MCF 10A (cell line): ENCODE measurements at regions not wholly inside any gene's neighbourhood (a gene's known extent, or its start where the extent isn't known, plus 50 kb on each side); places are given as distances from the start of the nearest gene placed in this dataset.

Experiments used
- BruUV-seq: library from RNA; stranded (reverse); fragments of 400-500 nt; replicated peaks from 2 replicates; lab custom pipeline; 2021; lab: Mats Ljungman, UMichigan
- CTCF ChIA-PET: fragments of 300-600 bp; sonication (Branson Sonifier 250); formaldehyde crosslinking; extraction: SDS; loops from one replicate; lab custom pipeline; 2021; ENCODE audit warnings: antibody characterized with exemption, inconsistent platforms; lab: Yijun Ruan, JAX
- POLR2A ChIA-PET: fragments of 300-600, 350-650 bp; sonication (Branson Sonifier 250); formaldehyde crosslinking; extraction: SDS; loops from one replicate; lab custom pipeline; 2020; ENCODE audit warnings: antibody characterized with exemption, inconsistent platforms; lab: Yijun Ruan, JAX
- DNase-seq: peaks from one replicate; pipeline ENCODE4 v3.0.0-alpha.2; 2018; ENCODE audit not compliant: unreplicated experiment
- H3K27ac Mint-ChIP-seq: one replicate; pipeline ENCODE4 v1.8.0; 2022; ENCODE audit warnings: mild to moderate bottlenecking, low read depth, mixed read lengths; ENCODE audit not compliant: unreplicated experiment
- H3K27me3 Mint-ChIP-seq: one replicate; pipeline ENCODE4 v1.8.0; 2022; ENCODE audit warnings: mixed read lengths; ENCODE audit not compliant: insufficient read depth, unreplicated experiment
- H3K36me3 Mint-ChIP-seq: one replicate; pipeline ENCODE4 v1.8.0; 2022; ENCODE audit warnings: mild to moderate bottlenecking, moderate library complexity, mixed read lengths; ENCODE audit not compliant: insufficient read depth, unreplicated experiment
- H3K4me1 Mint-ChIP-seq: one replicate; pipeline ENCODE4 v1.8.0; 2022; ENCODE audit warnings: mixed read lengths; ENCODE audit not compliant: insufficient read depth, unreplicated experiment
- H3K4me3 Mint-ChIP-seq: one replicate; pipeline ENCODE4 v1.8.0; 2022; ENCODE audit warnings: mild to moderate bottlenecking, moderate library complexity, mixed read lengths; ENCODE audit not compliant: unreplicated experiment
- H3K9me3 Mint-ChIP-seq: one replicate; pipeline ENCODE4 v1.8.0; 2022; ENCODE audit warnings: mixed read lengths; ENCODE audit not compliant: unreplicated experiment
- intact Hi-C: fragments of 100-400 bp; cut with micrococcal nuclease; formaldehyde crosslinking; loops from 2 replicates; pipeline ENCODE4 v1.14.1; 2022
- TF ChIP-seq, protein P1 (sequence below): fragments of 200-600 bp; IDR thresholded peaks from one replicate; pipeline ENCODE4 v1.8.0; 2022; ENCODE audit warnings: antibody characterized with exemption, mild to moderate bottlenecking; ENCODE audit not compliant: unreplicated experiment

DNA sequence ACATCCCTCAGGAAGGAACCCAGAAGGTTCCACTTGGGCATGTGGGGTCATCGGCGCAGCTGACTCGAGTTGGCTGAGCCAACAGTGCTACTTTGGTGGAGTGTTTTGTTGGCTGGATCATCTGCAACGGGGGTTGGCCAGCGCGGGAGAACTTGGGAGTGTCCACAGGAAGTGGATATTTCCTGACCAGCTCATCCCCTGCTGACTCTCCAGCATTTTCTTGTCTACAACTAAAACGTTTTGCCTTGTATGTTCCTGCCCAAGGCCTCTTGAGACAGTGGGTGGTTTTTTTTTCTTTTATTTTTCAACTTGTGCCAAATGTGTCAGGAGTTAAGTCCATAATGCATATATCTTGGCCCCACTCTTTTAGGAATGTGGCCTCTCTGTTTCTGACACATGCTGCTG, 208.6 kb downstream of the ZNF365 start:
- peak; percentile 9 for DNase-seq
- BruUV-seq: no TSS peak

DNA sequence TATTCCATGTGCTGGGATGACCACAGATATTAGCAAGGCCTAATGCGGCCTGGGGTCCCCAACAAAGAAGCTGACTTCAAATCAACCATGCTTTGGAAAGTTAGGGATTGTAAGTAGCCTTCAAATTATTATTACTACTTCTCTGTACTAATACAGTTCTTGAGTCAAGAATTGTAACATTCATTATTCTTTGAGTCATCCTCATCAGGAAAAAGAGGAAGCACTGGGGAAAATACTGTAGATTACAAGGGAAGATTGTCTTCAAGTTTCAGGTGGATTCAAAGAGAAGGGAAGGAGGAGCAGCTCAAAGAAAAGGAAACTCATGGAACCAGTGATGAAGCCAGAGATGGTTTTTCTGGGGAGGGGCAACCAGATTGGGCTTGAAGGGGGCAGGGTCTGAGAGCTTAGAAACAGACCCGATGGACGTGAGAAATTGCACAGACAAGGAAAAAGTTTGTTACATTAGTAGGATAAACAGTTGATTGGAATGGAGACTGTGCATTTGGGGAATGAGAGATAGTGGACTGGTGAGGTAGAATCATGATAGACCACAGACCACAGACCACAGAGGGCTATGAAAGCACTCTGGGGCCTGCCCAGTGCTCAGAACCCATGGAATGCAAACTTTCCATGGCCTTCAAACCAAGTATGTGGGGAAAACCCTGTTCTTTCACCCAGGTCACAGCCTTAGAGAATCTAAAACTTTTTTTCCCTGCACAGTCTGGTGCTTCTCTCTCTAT, 209.9 kb downstream of the ZNF365 start:
- no peak overlapping the region for H3K4me3 Mint-ChIP-seq
- intact Hi-C loops: no loop called here
- POLR2A ChIA-PET: interaction anchor here (0.6 kb wide), 1 partner anchor 71 kb away, joined by 3 read pairs; no protein-coding TSS in a partner anchor

More for the DNA sequence above, 208.6 kb downstream of the ZNF365 start:
- Mint-ChIP-seq H3K27me3 (no peaks in the 10 kb centered on the region), H3K4me3 (no peak overlapping the region), H3K27ac (peak overlapping the region; percentile 70), H3K9me3 (no peaks in the 10 kb centered on the region), H3K36me3 (no peaks in the 10 kb centered on the region), H3K4me1 (peaks cover 9% of the 10 kb centered on the region)
- ChIA-PET CTCF (interaction anchor here (0.7 to 3.2 kb wide), 3 partner anchors 11 to 1441 kb away, joined by 3 to 13 read pairs (median 3); no protein-coding TSS in a partner anchor), POLR2A (no interaction called here)
- intact Hi-C loops: no loop called here
- TF ChIP-seq, protein P1, sequence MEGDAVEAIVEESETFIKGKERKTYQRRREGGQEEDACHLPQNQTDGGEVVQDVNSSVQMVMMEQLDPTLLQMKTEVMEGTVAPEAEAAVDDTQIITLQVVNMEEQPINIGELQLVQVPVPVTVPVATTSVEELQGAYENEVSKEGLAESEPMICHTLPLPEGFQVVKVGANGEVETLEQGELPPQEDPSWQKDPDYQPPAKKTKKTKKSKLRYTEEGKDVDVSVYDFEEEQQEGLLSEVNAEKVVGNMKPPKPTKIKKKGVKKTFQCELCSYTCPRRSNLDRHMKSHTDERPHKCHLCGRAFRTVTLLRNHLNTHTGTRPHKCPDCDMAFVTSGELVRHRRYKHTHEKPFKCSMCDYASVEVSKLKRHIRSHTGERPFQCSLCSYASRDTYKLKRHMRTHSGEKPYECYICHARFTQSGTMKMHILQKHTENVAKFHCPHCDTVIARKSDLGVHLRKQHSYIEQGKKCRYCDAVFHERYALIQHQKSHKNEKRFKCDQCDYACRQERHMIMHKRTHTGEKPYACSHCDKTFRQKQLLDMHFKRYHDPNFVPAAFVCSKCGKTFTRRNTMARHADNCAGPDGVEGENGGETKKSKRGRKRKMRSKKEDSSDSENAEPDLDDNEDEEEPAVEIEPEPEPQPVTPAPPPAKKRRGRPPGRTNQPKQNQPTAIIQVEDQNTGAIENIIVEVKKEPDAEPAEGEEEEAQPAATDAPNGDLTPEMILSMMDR: no peak

DNA sequence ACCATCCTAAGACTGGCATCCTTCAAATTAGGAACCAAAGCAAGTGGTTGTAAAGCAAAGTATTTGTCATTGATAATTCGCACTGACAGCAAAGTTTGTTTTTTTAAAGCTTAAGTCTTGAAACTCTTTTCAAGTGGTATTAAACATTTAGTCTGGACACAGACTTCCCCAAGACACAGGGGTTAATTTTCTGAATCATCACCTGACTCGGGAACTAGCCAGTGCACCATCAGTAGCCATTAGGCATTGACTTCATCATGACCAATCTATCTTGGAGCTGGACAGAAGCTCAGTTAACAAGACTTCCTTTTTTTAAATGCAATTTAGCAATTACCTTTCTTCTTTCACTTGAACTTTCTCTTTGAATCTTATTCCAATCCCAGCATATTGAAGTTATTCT, 210.6 kb downstream of the ZNF365 start:
- Mint-ChIP-seq H3K36me3 (no peaks in the 10 kb centered on the region), H3K27me3 (no peaks in the 10 kb centered on the region), H3K27ac (no peak overlapping the region), H3K4me1 (peaks cover 9% of the 10 kb centered on the region), H3K4me3 (no peak overlapping the region), H3K9me3 (no peaks in the 10 kb centered on the region)
- BruUV-seq: no TSS peak
- POLR2A ChIA-PET: no interaction called here
- CTCF ChIA-PET: interaction anchor here (0.7 to 3.2 kb wide), 6 partner anchors 9 to 605 kb away, joined by 3 to 13 read pairs (median 4); no protein-coding TSS in a partner anchor
- TF ChIP-seq, protein P1: no peak
- DNase-seq: no peak
- intact Hi-C loops: no loop called here

More for the DNA sequence above, 209.9 kb downstream of the ZNF365 start:
- H3K9me3 Mint-ChIP-seq: no peaks in the 10 kb centered on the region
- no TSS peak for BruUV-seq
- DNase-seq: no peak
- TF ChIP-seq, protein P1: no peak
- no peak overlapping the region for H3K27ac Mint-ChIP-seq
- no peaks in the 10 kb centered on the region for H3K36me3 Mint-ChIP-seq
- no peaks in the 10 kb centered on the region for H3K27me3 Mint-ChIP-seq
- CTCF ChIA-PET: interaction anchor here (0.7 to 3.2 kb wide), 4 partner anchors 10 to 212 kb away, joined by 3 to 13 read pairs (median 6); no protein-coding TSS in a partner anchor
- peaks cover 9% of the 10 kb centered on the region for H3K4me1 Mint-ChIP-seq

DNA sequence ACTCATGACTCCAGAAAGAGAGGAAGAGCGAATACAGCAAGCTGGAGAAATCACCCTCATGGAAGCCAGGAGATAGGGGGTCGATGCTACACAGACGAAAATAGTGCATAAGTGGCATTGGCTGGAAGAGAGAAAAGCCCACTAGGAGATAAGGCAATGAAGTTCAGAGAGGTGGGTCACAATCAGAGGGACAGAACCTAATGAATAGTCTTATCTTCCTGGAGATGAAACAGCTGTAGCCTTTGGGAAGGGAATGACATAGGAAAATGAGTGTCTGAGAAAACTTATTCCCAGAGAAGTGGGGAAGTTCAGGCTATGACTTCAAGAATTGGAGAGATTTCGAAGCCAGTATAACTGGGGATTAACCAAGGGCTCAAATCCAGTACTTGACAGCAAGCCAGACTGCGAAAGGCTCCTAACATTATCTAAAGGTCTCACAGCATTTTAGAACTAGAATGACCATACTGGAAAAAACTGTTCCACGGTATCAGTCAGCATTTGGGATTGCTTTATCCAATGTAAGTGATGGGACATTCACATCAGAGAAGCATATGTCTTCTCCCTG, 211.1 kb downstream of the ZNF365 start:
- DNase-seq: no peak
- Mint-ChIP-seq H3K27ac (no peak overlapping the region), H3K4me1 (peaks cover 9% of the 10 kb centered on the region), H3K9me3 (no peaks in the 10 kb centered on the region), H3K4me3 (no peak overlapping the region), H3K36me3 (no peaks in the 10 kb centered on the region), H3K27me3 (no peaks in the 10 kb centered on the region)
- intact Hi-C loops: no loop called here
- TF ChIP-seq, protein P1: no peak
- no TSS peak for BruUV-seq
- POLR2A ChIA-PET: no interaction called here
- CTCF ChIA-PET: interaction anchor here (0.7 to 3.2 kb wide), 5 partner anchors 8 to 604 kb away, joined by 3 to 13 read pairs (median 4); no protein-coding TSS in a partner anchor
